ENCODE measurements at regions not wholly inside any gene's neighbourhood (a gene's known extent, or its start where the extent isn't known, plus 50 kb on each side); places are given as distances from the start of the nearest gene placed in this dataset.

- TF ChIP-seq POLR2AphosphoS5 (IDR thresholded peaks at IDR 0.05; ENCODE audit: low read depth, low read length) (no peak), POLR2A (IDR thresholded peaks at IDR 0.05; ENCODE audit: low read depth, low read length) (no peak), TAF1 (IDR thresholded peaks at IDR 0.05; ENCODE audit: borderline replicate concordance, low read depth, low read length) (no peak)
Measured at GRCh38 chr9:99365233-99365980, 143.3 kb downstream of the SEC61B start.
